Kidney tubule cell (primary cell): ENCODE measurements at regions not wholly inside any gene's neighbourhood (a gene's known extent, or its start where the extent isn't known, plus 50 kb on each side); places are given as distances from the start of the nearest gene placed in this dataset.
A peak's percentile ranks its signal among the peaks of the same experiment; 100 is the strongest.

ENCODE experiments used
- DNase-seq: peaks from one replicate; pipeline ENCODE4 v3.0.0-alpha.2; 2018; ENCODE audit warnings: low spot score

- no peak for DNase-seq
Observed at GRCh38 chrX:25219480-25219879, 203.7 kb upstream of the ARX start.

GRCh38 chrX:25213611-25214010 is 197.8 kb upstream of the ARX start:
- no peak for DNase-seq

- no peak for DNase-seq
Observed at GRCh38 chrX:25207803-25208475, 192.2 kb upstream of the ARX start.

- DNase-seq = peak; percentile 77
Observed at GRCh38 chrX:25206778-25207177, 191.0 kb upstream of the ARX start.

- no peak for DNase-seq
Observed at GRCh38 chrX:25204182-25204581, 188.4 kb upstream of the ARX start.

- no peak for DNase-seq
Observed at GRCh38 chrX:25202827-25203226, 187.1 kb upstream of the ARX start.

GRCh38 chrX:25198891-25199290 is 183.1 kb upstream of the ARX start:
- no peak for DNase-seq

GRCh38 chrX:25198253-25198652 is 182.5 kb upstream of the ARX start:
- DNase-seq = no peak

GRCh38 chrX:25196221-25196620 is 180.5 kb upstream of the ARX start:
- DNase-seq = no peak

- no peak for DNase-seq
Observed at GRCh38 chrX:25191403-25191802, 175.6 kb upstream of the ARX start.

- no peak for DNase-seq
Observed at GRCh38 chrX:25181775-25182174, 166.0 kb upstream of the ARX start.

- no peak for DNase-seq
Observed at GRCh38 chrX:25180242-25180641, 164.5 kb upstream of the ARX start.

- no peak for DNase-seq
Observed at GRCh38 chrX:25178555-25178954, 162.8 kb upstream of the ARX start.

GRCh38 chrX:25175743-25176142 is 160.0 kb upstream of the ARX start:
- no peak for DNase-seq

- DNase-seq = no peak
Observed at GRCh38 chrX:25175171-25175570, 159.4 kb upstream of the ARX start.

- no peak for DNase-seq
Observed at GRCh38 chrX:25166546-25166945, 150.8 kb upstream of the ARX start.

GRCh38 chrX:25166145-25166544 is 150.4 kb upstream of the ARX start:
- DNase-seq = no peak

GRCh38 chrX:25158635-25159034 is 142.9 kb upstream of the ARX start:
- DNase-seq = peak; percentile 83

- no peak for DNase-seq
Observed at GRCh38 chrX:25156832-25157231, 141.1 kb upstream of the ARX start.

GRCh38 chrX:25156323-25156722 is 140.6 kb upstream of the ARX start:
- peak; percentile 10 for DNase-seq

- no peak for DNase-seq
Observed at GRCh38 chrX:25154168-25154567, 138.4 kb upstream of the ARX start.

GRCh38 chrX:25151749-25152148 is 136.0 kb upstream of the ARX start:
- DNase-seq = no peak

GRCh38 chrX:25144043-25144940 is 128.5 kb upstream of the ARX start:
- DNase-seq = peak; percentile 55

GRCh38 chrX:25143596-25143995 is 127.8 kb upstream of the ARX start:
- no peak for DNase-seq
